Liver (tissue), 3 donors: ENCODE measurements at regions not wholly inside any gene's neighbourhood (a gene's known extent, or its start where the extent isn't known, plus 50 kb on each side); places are given as distances from the start of the nearest gene placed in this dataset.
"Not testable (repeated sequence)": the region's sequence is repeated elsewhere in the genome, so short reads cannot be mapped to it uniquely, and the experiment has no call there.

Experiments used
- CTCF ChIP-seq: fragments of 150-350 bp; IDR thresholded peaks from 2 replicates; pipeline ENCODE4 v1.5.1; 2017; ENCODE audit warnings: improper control_type of control experiment, low read depth, low read length; ENCODE audit not compliant: missing input control
- EGR1 ChIP-seq, 2 donors: IDR thresholded peaks; 2 replicates each; pipeline ENCODE4 v1.6.1; 2016 to 2018; ENCODE audit warnings: antibody characterized with exemption in 2 of 2, low read depth in 2 of 2
- RAD21 ChIP-seq, 2 donors: IDR thresholded peaks; 2 replicates each; pipeline ENCODE4 v1.6.1; 2016; ENCODE audit warnings: antibody characterized with exemption in 2 of 2, mild to moderate bottlenecking in 2 of 2
- SP1 ChIP-seq: IDR thresholded peaks from 2 replicates; pipeline ENCODE4 v1.6.1; 2018; ENCODE audit warnings: antibody characterized with exemption, mild to moderate bottlenecking
- YY1 ChIP-seq: IDR thresholded peaks from 2 replicates; pipeline ENCODE4 v1.6.1; 2016; ENCODE audit warnings: antibody characterized with exemption, mild to moderate bottlenecking
- TF ChIP-seq, protein P1 (sequence below): IDR thresholded peaks from 2 replicates; pipeline ENCODE4 v1.6.1; 2016; ENCODE audit warnings: antibody characterized with exemption
- TF ChIP-seq, protein P2 (sequence below): IDR thresholded peaks from 2 replicates; pipeline ENCODE4 v1.6.1; 2016; ENCODE audit warnings: antibody characterized with exemption, mild to moderate bottlenecking
- donor health status: healthy.
- donor health status: healthy.

DNA sequence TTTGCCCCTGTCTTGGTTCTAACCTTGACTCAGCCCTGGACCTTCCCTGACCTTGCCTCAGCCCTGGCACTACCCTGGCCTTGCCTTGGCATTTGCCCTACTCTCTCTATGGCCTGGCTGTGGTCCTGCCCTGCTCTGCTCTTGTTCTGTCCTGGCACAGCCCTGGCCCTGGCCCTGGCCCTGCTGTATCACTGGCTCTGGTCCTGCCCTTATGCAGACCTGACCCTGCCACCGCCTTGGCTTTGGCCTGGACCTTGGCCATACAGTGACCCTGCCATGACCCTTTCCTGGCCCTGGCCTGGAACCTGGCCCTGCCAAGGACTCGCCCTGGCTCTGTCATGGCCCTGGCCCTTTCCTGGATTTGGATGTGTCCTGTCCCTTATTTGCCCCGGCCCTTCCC lies 4892.7 kb upstream of the OR11H1 start:
- TF ChIP-seq YY1; CTCF; RAD21 (IDR thresholded peaks at IDR 0.05); EGR1 (IDR thresholded peaks at IDR 0.05; ENCODE audit: low read depth in 2 of 2); SP1: not testable (repeated sequence)
- TF ChIP-seq, protein P1, sequence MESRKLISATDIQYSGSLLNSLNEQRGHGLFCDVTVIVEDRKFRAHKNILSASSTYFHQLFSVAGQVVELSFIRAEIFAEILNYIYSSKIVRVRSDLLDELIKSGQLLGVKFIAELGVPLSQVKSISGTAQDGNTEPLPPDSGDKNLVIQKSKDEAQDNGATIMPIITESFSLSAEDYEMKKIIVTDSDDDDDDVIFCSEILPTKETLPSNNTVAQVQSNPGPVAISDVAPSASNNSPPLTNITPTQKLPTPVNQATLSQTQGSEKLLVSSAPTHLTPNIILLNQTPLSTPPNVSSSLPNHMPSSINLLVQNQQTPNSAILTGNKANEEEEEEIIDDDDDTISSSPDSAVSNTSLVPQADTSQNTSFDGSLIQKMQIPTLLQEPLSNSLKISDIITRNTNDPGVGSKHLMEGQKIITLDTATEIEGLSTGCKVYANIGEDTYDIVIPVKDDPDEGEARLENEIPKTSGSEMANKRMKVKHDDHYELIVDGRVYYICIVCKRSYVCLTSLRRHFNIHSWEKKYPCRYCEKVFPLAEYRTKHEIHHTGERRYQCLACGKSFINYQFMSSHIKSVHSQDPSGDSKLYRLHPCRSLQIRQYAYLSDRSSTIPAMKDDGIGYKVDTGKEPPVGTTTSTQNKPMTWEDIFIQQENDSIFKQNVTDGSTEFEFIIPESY = not testable (repeated sequence)
- TF ChIP-seq, protein P2, sequence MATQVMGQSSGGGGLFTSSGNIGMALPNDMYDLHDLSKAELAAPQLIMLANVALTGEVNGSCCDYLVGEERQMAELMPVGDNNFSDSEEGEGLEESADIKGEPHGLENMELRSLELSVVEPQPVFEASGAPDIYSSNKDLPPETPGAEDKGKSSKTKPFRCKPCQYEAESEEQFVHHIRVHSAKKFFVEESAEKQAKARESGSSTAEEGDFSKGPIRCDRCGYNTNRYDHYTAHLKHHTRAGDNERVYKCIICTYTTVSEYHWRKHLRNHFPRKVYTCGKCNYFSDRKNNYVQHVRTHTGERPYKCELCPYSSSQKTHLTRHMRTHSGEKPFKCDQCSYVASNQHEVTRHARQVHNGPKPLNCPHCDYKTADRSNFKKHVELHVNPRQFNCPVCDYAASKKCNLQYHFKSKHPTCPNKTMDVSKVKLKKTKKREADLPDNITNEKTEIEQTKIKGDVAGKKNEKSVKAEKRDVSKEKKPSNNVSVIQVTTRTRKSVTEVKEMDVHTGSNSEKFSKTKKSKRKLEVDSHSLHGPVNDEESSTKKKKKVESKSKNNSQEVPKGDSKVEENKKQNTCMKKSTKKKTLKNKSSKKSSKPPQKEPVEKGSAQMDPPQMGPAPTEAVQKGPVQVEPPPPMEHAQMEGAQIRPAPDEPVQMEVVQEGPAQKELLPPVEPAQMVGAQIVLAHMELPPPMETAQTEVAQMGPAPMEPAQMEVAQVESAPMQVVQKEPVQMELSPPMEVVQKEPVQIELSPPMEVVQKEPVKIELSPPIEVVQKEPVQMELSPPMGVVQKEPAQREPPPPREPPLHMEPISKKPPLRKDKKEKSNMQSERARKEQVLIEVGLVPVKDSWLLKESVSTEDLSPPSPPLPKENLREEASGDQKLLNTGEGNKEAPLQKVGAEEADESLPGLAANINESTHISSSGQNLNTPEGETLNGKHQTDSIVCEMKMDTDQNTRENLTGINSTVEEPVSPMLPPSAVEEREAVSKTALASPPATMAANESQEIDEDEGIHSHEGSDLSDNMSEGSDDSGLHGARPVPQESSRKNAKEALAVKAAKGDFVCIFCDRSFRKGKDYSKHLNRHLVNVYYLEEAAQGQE = not testable (repeated sequence)
